B cell (primary cell): ENCODE measurements at regions not wholly inside any gene's neighbourhood (a gene's known extent, or its start where the extent isn't known, plus 50 kb on each side); places are given as distances from the start of the nearest gene placed in this dataset.

Experiments
- CTCF ChIP-seq: fragments of 200-600 bp; IDR thresholded peaks from one replicate; pipeline ENCODE4 v1.8.0; 2022; ENCODE audit warnings: antibody characterized with exemption, mild to moderate bottlenecking
- EZH2 ChIP-seq: IDR thresholded peaks from 2 replicates; pipeline ENCODE4 v1.6.1; 2012; ENCODE audit warnings: borderline replicate concordance, low read depth, mild to moderate bottlenecking, moderate library complexity, low read length; ENCODE audit not compliant: insufficient read depth, poor library complexity, severe bottlenecking

GRCh38 chr3:81394651-81395524 lies 366.6 kb downstream of the GBE1 start:
- TF ChIP-seq CTCF (no peak), EZH2 (no peak)
